Inflammatory macrophage treated with lipopolysaccharide for 4 hours (primary cell): ENCODE measurements at regions not wholly inside any gene's neighbourhood (a gene's known extent, or its start where the extent isn't known, plus 50 kb on each side); places are given as distances from the start of the nearest gene placed in this dataset.
"Not testable (repeated sequence)": the region's sequence is repeated elsewhere in the genome, so short reads cannot be mapped to it uniquely, and the experiment has no call there.

Source experiments
- DNase-seq: peaks from one replicate; pipeline ENCODE4 v3.0.0-alpha.2; 2020

DNA sequence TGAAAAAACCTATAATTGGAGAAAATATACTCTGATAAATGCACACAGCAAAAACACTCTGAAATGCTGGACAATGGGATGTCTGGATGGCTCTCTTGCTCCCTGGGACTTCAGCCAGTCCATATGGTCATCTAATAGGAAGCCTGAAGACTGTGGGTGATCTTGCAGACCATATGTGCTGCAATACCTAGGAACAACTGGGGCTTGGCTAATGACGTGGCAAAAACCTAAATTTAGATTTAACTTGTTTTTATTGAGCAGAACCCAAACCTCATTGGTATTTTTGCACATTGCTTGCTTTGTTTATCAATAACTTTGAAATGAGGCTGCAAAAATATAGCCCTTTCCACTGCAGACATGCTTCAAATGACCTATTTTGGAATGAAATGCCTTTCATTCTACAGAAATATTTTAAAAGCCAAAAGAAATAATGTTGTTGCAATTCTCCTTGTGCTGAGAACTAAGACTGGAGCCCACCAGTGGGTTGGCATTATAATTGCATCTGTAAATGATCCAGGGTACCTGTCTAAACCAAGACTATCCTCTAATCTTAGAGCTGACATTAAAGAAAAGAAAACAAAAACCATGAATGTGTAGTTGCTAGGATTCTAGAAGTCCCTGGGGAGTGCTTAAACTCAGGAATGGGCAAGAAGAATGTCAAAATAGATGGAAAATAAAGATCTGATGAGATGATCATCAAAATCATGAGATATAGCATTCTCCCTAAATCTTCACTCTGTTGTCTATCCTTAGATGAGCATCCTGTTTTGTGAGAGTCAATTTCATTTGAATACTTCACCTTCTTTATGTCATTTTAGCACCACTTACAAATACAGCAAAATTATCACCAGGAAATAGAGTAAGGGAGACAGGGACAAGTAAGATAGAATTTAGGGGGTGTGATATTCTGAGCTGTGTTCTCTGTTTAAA is 152.1 kb upstream of the RIMS1 start:
- no peak for DNase-seq

DNA sequence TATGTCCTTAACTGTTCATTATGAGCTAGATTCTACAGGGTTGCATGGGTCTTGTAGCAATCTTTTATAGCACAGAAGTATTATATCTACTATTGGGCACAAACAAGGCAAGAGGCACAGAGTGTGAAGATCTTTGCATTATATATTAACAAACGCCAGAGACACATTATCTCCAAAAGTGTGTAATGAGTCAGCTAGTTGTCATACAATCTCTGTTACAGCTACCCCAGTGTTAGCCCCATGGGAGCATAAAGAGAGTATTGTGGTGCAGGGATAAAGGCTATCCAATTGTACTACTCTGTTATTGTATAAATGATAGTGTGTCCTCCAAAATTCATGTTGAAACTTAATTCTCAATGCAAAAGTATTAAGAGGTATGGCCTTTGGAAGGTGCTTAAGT is 148.4 kb upstream of the RIMS1 start:
- DNase-seq, result no peak

- DNase-seq, result no peak
Measured at GRCh38 chr6:71745525-71745924, 140.8 kb upstream of the RIMS1 start.

- no peak for DNase-seq
Measured at GRCh38 chr6:71766146-71766760, 120.1 kb upstream of the RIMS1 start.

DNA sequence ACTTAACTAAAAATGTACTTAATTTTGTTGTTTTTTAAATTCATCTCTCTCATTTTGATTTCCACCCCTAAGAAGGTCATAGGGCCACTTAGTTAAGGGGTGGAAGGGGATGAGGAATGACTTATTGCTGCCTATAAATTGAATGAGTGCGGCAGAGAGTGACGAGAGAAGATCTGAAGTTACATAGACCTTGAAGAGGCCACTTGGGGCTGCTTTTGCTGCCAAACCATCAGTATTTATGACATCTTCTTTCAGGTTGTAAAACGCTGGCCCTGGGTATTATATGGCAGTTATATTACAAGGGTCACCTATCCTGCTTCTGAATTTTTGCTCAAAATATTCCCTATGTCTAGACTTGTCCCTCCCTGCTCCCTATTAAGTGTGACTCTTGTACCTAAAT is 119.6 kb upstream of the RIMS1 start:
- no peak for DNase-seq

DNA sequence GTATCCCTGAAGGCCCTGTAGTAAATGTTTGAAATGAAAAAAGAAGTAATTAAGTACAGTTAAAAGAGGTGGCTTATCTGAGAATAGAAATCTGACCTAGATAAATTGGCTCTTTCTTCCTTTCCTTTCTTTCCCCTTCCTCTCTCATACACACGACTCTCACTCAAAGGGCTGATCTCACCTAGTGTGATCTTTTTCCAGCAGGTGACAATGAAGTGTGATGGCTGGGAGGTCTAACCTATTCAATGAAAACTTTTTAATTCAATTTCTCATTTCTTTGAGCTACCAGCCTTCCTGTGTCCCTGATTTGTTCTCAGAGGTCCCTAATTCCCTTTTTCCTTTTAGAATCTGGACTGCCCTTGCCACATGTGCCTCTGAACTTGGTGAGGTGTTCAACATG is 118.0 kb upstream of the RIMS1 start:
- no peak for DNase-seq

DNA sequence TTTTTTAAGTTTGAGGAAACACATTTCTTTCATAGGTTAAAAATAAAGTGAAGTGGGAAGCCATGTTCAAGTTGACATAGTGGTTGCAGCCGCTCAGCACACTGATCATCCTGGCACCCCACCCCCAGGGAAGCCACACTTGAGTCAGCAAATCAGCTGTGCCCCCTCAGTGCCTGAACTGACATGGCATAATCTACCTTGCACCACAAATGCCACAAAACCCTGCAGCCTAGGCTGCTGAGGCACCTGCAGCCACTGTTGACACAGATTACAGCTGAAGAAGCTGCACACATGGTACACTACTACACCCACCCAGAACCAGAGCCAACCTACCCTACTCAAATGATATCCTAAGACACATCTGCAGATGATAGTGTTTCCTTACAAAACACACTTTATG is 77.5 kb upstream of the RIMS1 start:
- DNase-seq, result no peak

DNA sequence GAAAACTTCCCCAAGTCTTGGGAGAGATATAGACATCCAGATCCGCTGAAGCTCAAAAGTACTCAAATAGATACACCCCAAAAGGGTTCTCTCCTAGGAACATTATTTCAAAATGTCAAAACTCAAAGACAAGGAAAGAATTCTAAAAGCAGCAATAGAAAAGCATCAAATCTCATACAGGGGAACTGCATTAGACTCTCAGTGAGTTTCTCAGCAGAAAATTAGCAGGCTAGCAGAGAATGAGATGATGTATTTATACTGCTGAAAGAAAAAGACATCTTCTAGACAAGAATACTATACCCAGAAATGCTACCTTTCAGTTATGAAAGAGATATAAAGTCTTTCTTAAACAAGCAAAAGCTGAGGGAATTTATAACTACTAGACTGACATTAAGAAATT is 75.5 kb upstream of the RIMS1 start:
- no peak for DNase-seq

- DNase-seq, result no peak
Measured at GRCh38 chr6:71822625-71823024, 63.7 kb upstream of the RIMS1 start.

DNA sequence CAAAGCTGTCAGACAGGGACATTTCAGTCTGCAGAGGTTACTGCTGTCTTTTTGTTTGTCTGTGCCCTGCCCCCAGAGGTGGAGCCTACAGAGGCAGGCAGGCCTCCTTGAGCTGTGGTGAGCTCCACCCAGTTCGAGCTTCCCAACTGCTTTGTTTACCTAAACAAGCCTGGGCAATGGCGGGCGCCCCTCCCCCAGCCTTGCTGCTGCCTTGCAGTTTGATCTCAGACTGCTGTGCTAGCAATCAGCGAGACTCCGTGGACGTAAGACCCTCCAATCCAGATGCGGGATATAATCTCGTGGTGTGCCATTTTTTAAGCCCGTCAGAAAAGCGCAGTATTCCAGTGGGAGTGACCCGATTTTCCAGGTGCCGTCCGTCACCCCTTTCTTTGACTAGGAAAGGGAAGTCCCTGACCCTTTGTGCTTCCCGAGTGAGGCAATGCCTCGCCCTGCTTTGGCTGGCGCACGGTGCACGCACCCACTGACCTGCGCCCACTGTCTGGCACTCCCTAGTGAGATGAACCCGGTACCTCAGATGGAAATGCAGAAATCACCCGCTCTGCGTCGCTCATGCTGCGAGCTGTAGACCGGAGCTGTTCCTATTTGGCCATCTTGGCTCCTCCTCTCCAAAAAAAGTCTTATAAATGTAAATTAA is 54.1 kb upstream of the RIMS1 start:
- not testable (repeated sequence) for DNase-seq
